ENCODE measurements at regions not wholly inside any gene's neighbourhood (a gene's known extent, or its start where the extent isn't known, plus 50 kb on each side); places are given as distances from the start of the nearest gene placed in this dataset.

- Histone ChIP-seq H3K36me3 (ENCODE audit: control insufficient read depth, insufficient read depth, low read length) (no peaks in the 10 kb centered on the region), H3K4me1 (ENCODE audit: control insufficient read depth, insufficient read depth, low read length) (no peaks in the 10 kb centered on the region), H3K4me3 (ENCODE audit: low read length) (no peak overlapping the region), H3K27ac (ENCODE audit: low read length) (no peak overlapping the region), H3K9me3 (ENCODE audit: control insufficient read depth, insufficient read depth, low read length) (no peaks in the 10 kb centered on the region), H3K27me3 (ENCODE audit: control insufficient read depth, insufficient read depth, low read length) (no peaks in the 10 kb centered on the region)
- WGBS (ENCODE audit: insufficient coverage, insufficient read length): no CpG with 5 or more reads among the region's 2 CpGs
- no peak for DNase-seq (ENCODE audit: low read depth, low spot score)
Measured at GRCh38 chr4:23602720-23603119, 287.1 kb downstream of the PPARGC1A start.

DNA sequence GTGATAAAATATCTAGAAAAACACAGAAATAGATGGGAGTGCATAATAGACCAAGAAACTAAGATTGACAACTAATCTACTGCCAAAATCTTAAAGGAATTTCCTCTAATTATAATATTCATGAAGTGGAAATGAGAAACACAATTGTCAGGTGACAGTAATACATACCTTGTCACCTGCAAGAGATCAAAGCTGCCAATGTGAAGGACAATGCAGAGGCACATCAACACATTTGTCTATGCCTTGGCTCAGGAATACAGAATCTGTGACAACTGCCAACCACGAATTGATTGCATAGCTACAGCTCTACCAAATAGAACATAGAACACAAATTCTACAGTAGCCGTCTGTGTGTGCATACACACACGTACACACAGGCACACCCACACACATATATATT lies 295.7 kb downstream of the PPARGC1A start:
- no CpG with 5 or more reads among the region's 3 CpGs for WGBS (ENCODE audit: insufficient coverage, insufficient read length)
- H3K36me3 ChIP-seq (ENCODE audit: control insufficient read depth, insufficient read depth, low read length): no peaks in the 10 kb centered on the region
- H3K4me3 ChIP-seq (ENCODE audit: low read length): no peak overlapping the region
- DNase-seq (ENCODE audit: low read depth, low spot score): no peak
- no peaks in the 10 kb centered on the region for H3K27me3 ChIP-seq (ENCODE audit: control insufficient read depth, insufficient read depth, low read length)
- H3K4me1 ChIP-seq (ENCODE audit: control insufficient read depth, insufficient read depth, low read length): no peaks in the 10 kb centered on the region
- no peaks in the 10 kb centered on the region for H3K9me3 ChIP-seq (ENCODE audit: control insufficient read depth, insufficient read depth, low read length)
- H3K27ac ChIP-seq (ENCODE audit: low read length): no peak overlapping the region

GRCh38 chr4:23590431-23590830 lies 299.4 kb downstream of the PPARGC1A start:
- H3K4me1 ChIP-seq (ENCODE audit: control insufficient read depth, insufficient read depth, low read length): no peaks in the 10 kb centered on the region
- DNase-seq (ENCODE audit: low read depth, low spot score): no peak
- H3K36me3 ChIP-seq (ENCODE audit: control insufficient read depth, insufficient read depth, low read length): no peaks in the 10 kb centered on the region
- no peaks in the 10 kb centered on the region for H3K27me3 ChIP-seq (ENCODE audit: control insufficient read depth, insufficient read depth, low read length)
- no peaks in the 10 kb centered on the region for H3K9me3 ChIP-seq (ENCODE audit: control insufficient read depth, insufficient read depth, low read length)
- H3K27ac ChIP-seq (ENCODE audit: low read length): no peak overlapping the region
- WGBS (ENCODE audit: insufficient coverage, insufficient read length): no CpG with 5 or more reads among the region's 2 CpGs
- no peak overlapping the region for H3K4me3 ChIP-seq (ENCODE audit: low read length)

DNA sequence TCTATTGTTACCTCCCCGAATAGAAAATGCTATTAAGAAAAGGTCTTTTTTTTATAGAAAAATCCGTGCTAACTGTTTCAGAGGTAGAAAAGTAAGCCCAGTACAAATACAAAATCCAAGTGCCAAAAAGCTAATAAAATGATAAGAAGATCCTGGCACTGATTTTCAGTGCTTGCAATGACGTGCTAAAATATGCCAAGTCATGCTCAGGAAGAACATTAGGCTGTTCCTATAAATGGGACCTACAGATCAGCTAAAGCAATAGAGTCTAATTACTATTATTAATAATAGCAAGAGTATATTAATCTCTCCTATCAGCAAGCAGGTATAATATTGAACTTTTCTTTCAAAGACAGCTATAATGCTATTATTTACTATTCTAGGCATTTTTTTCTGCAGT lies 305.8 kb downstream of the PPARGC1A start:
- Histone ChIP-seq H3K9me3 (ENCODE audit: control insufficient read depth, insufficient read depth, low read length) (no peaks in the 10 kb centered on the region), H3K36me3 (ENCODE audit: control insufficient read depth, insufficient read depth, low read length) (no peaks in the 10 kb centered on the region), H3K27me3 (ENCODE audit: control insufficient read depth, insufficient read depth, low read length) (no peaks in the 10 kb centered on the region), H3K4me1 (ENCODE audit: control insufficient read depth, insufficient read depth, low read length) (peaks cover 3% of the 10 kb centered on the region), H3K4me3 (ENCODE audit: low read length) (no peak overlapping the region), H3K27ac (ENCODE audit: low read length) (no peak overlapping the region)
- WGBS (ENCODE audit: insufficient coverage, insufficient read length): no CpG with 5 or more reads among the region's 3 CpGs
- no peak for DNase-seq (ENCODE audit: low read depth, low spot score)

DNA sequence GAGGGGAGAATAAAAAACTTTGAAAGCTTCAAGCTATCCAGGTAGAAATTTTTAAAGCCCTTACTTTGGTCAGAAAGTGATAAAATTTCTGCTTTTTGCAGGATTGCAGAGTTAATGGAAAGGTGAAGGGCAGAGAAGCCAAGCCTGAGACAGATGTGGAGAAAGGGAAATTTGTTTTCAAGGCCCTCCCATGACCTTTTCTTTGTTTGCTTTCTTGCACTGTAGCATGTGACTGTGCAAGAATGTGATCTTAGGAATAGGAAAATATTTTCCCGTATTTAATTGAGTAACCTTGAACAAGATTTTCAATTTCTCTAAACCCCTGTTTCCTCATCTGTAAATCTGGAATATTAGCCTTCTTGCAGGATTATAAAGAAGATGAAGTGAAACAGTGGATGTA lies 307.2 kb downstream of the PPARGC1A start:
- no peaks in the 10 kb centered on the region for H3K27me3 ChIP-seq (ENCODE audit: control insufficient read depth, insufficient read depth, low read length)
- H3K36me3 ChIP-seq (ENCODE audit: control insufficient read depth, insufficient read depth, low read length): no peaks in the 10 kb centered on the region
- peaks cover 3% of the 10 kb centered on the region for H3K4me1 ChIP-seq (ENCODE audit: control insufficient read depth, insufficient read depth, low read length)
- H3K27ac ChIP-seq (ENCODE audit: low read length): no peak overlapping the region
- no CpG with 5 or more reads among the region's 1 CpG for WGBS (ENCODE audit: insufficient coverage, insufficient read length)
- DNase-seq (ENCODE audit: low read depth, low spot score): no peak
- H3K4me3 ChIP-seq (ENCODE audit: low read length): no peak overlapping the region
- no peaks in the 10 kb centered on the region for H3K9me3 ChIP-seq (ENCODE audit: control insufficient read depth, insufficient read depth, low read length)

DNA sequence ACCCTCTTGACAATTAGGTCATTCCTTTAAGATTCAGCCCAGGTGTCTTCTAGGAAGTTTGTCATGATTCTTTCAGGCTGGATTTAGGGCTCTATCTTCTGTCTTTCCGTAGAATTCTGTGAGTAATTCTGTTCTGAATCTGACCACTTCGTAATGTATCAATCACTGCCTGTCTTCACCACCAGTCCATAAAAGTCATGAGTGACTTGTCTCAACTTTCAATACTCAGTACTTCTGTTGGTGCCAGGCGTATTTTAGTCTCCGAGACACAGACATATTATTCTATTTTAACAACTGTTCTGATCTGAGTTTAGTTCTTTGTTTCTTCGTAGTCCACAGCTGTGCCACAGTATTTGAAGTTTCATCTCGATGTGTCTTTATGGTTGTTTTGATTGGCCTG lies 310.7 kb downstream of the PPARGC1A start:
- no peak overlapping the region for H3K27ac ChIP-seq (ENCODE audit: low read length)
- H3K4me3 ChIP-seq (ENCODE audit: low read length): no peak overlapping the region
- H3K4me1 ChIP-seq (ENCODE audit: control insufficient read depth, insufficient read depth, low read length): peaks cover 3% of the 10 kb centered on the region
- no peak for DNase-seq (ENCODE audit: low read depth, low spot score)
- H3K9me3 ChIP-seq (ENCODE audit: control insufficient read depth, insufficient read depth, low read length): no peaks in the 10 kb centered on the region
- WGBS (ENCODE audit: insufficient coverage, insufficient read length): no CpG with 5 or more reads among the region's 6 CpGs
- no peaks in the 10 kb centered on the region for H3K27me3 ChIP-seq (ENCODE audit: control insufficient read depth, insufficient read depth, low read length)
- H3K36me3 ChIP-seq (ENCODE audit: control insufficient read depth, insufficient read depth, low read length): no peaks in the 10 kb centered on the region

GRCh38 chr4:23577398-23577797 lies 312.4 kb downstream of the PPARGC1A start:
- H3K4me3 ChIP-seq (ENCODE audit: low read length): no peak overlapping the region
- H3K27me3 ChIP-seq (ENCODE audit: control insufficient read depth, insufficient read depth, low read length): no peaks in the 10 kb centered on the region
- peaks cover 1% of the 10 kb centered on the region; the same call in 1 of the 2 replicates for H3K4me1 ChIP-seq (ENCODE audit: control insufficient read depth, insufficient read depth, low read length)
- 100% methylated on average over 2 of the region's 5 CpGs for WGBS (ENCODE audit: insufficient coverage, insufficient read length)
- no peak overlapping the region for H3K27ac ChIP-seq (ENCODE audit: low read length)
- no peak for DNase-seq (ENCODE audit: low read depth, low spot score)
- H3K36me3 ChIP-seq (ENCODE audit: control insufficient read depth, insufficient read depth, low read length): no peaks in the 10 kb centered on the region
- no peaks in the 10 kb centered on the region; the same call in 1 of the 2 replicates for H3K9me3 ChIP-seq (ENCODE audit: control insufficient read depth, insufficient read depth, low read length)

- Histone ChIP-seq H3K9me3 (ENCODE audit: control insufficient read depth, insufficient read depth, low read length) (no peaks in the 10 kb centered on the region; the same call in 1 of the 2 replicates), H3K4me1 (ENCODE audit: control insufficient read depth, insufficient read depth, low read length) (no peaks in the 10 kb centered on the region), H3K27ac (ENCODE audit: low read length) (no peak overlapping the region), H3K36me3 (ENCODE audit: control insufficient read depth, insufficient read depth, low read length) (no peaks in the 10 kb centered on the region), H3K4me3 (ENCODE audit: low read length) (no peak overlapping the region), H3K27me3 (ENCODE audit: control insufficient read depth, insufficient read depth, low read length) (no peaks in the 10 kb centered on the region)
- no CpG with 5 or more reads among the region's 4 CpGs for WGBS (ENCODE audit: insufficient coverage, insufficient read length)
- no peak for DNase-seq (ENCODE audit: low read depth, low spot score)
Measured at GRCh38 chr4:23572382-23572781, 317.5 kb downstream of the PPARGC1A start.

DNA sequence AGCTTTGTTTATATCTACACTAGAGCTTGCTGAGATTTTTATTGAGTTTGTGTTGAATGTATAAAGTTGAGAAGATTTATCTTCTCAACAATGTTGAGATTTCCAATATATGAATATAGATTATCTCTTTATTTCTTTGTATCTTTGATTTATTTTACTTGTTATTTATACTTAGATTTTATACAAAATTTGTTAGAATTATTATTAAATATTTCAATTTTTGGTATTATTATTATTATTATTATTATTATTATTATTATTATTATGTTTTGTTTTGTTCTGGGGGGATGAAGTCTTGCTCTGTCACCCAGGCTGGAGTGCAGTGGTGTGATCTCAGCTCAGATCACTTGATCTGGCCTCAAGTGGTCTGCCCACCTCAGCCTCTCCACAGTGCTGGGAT lies 322.5 kb downstream of the PPARGC1A start:
- no peak overlapping the region for H3K4me3 ChIP-seq (ENCODE audit: low read length)
- H3K9me3 ChIP-seq (ENCODE audit: control insufficient read depth, insufficient read depth, low read length): no peaks in the 10 kb centered on the region
- no peak overlapping the region for H3K27ac ChIP-seq (ENCODE audit: low read length)
- no peak for DNase-seq (ENCODE audit: low read depth, low spot score)
- H3K36me3 ChIP-seq (ENCODE audit: control insufficient read depth, insufficient read depth, low read length): no peaks in the 10 kb centered on the region
- H3K4me1 ChIP-seq (ENCODE audit: control insufficient read depth, insufficient read depth, low read length): no peaks in the 10 kb centered on the region
- no peaks in the 10 kb centered on the region for H3K27me3 ChIP-seq (ENCODE audit: control insufficient read depth, insufficient read depth, low read length)

DNA sequence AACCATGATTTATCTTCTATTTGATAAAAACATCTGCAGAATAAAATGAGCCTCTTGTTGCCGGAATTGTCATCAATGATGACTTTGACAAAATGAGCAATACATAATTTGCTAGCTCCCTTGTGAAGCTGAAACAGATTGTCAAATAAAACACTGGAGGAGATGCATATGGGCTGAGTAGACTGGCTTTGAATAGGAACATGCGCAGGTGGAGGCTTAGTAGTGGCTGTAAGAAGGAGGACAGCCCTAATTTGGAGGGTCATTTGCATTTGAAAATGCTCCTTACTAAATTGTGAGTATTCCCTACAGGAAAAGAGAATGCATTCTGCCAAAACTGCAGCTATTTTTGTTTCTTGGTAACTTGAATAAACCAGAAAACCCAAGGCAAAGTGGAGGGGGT lies 329.1 kb downstream of the PPARGC1A start:
- Histone ChIP-seq H3K36me3 (ENCODE audit: control insufficient read depth, insufficient read depth, low read length) (no peaks in the 10 kb centered on the region), H3K4me3 (ENCODE audit: low read length) (no peak overlapping the region), H3K27ac (ENCODE audit: low read length) (no peak overlapping the region), H3K27me3 (ENCODE audit: control insufficient read depth, insufficient read depth, low read length) (no peaks in the 10 kb centered on the region), H3K4me1 (ENCODE audit: control insufficient read depth, insufficient read depth, low read length) (no peaks in the 10 kb centered on the region), H3K9me3 (ENCODE audit: control insufficient read depth, insufficient read depth, low read length) (no peaks in the 10 kb centered on the region)
- no CpG with 5 or more reads among the region's 2 CpGs for WGBS (ENCODE audit: insufficient coverage, insufficient read length)
- no peak for DNase-seq (ENCODE audit: low read depth, low spot score)

GRCh38 chr4:23558101-23558500 lies 331.7 kb downstream of the PPARGC1A start:
- WGBS (ENCODE audit: insufficient coverage, insufficient read length): no CpG with 5 or more reads among the region's 2 CpGs

More at GRCh38 chr4:23558101-23558500, 331.7 kb downstream of the PPARGC1A start:
- Histone ChIP-seq H3K27ac (ENCODE audit: low read length) (no peak overlapping the region), H3K27me3 (ENCODE audit: control insufficient read depth, insufficient read depth, low read length) (no peaks in the 10 kb centered on the region), H3K36me3 (ENCODE audit: control insufficient read depth, insufficient read depth, low read length) (no peaks in the 10 kb centered on the region), H3K4me1 (ENCODE audit: control insufficient read depth, insufficient read depth, low read length) (no peaks in the 10 kb centered on the region), H3K9me3 (ENCODE audit: control insufficient read depth, insufficient read depth, low read length) (no peaks in the 10 kb centered on the region), H3K4me3 (ENCODE audit: low read length) (no peak overlapping the region)
- no peak for DNase-seq (ENCODE audit: low read depth, low spot score)

Data from iPS DF 6.9 (cell line).